DND-41 (cell line): ENCODE measurements at regions not wholly inside any gene's neighbourhood (a gene's known extent, or its start where the extent isn't known, plus 50 kb on each side); places are given as distances from the start of the nearest gene placed in this dataset.
"Not testable (repeated sequence)": the region's sequence is repeated elsewhere in the genome, so short reads cannot be mapped to it uniquely, and the experiment has no call there.

Source experiments
- EZH2 ChIP-seq: IDR thresholded peaks from 3 replicates; pipeline ENCODE4 v1.6.1; 2012; ENCODE audit warnings: borderline replicate concordance, low read depth, mild to moderate bottlenecking, moderate library complexity, low read length, inconsistent platforms; ENCODE audit not compliant: severe bottlenecking
- TF ChIP-seq, protein P1 (sequence below): IDR thresholded peaks from 2 replicates; pipeline ENCODE4 v1.5.1; 2012; ENCODE audit warnings: borderline replicate concordance, low read length, moderate library complexity, mild to moderate bottlenecking; ENCODE audit not compliant: poor library complexity, severe bottlenecking; ENCODE audit errors: extremely low read depth

DNA sequence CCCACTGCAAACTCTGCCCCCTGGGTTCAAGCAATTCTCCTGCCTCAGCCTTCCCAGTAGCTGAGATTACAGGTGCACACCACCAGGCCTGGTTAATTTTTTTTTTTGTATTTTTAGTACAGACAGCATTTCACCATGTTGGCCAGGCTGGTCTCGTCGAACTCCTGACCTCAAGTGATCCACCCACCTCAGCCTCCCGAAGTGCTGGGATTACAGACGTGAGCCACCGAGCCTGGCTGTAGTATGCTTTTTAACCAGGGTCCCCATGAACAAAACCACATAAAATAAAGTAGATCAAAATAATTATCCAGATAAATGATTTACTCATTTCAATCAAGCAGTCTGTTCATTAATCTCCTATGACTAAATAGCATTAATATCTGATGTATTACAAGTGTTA lies 2144.0 kb downstream of the TP53TG3F start:
- TF ChIP-seq, protein P1, sequence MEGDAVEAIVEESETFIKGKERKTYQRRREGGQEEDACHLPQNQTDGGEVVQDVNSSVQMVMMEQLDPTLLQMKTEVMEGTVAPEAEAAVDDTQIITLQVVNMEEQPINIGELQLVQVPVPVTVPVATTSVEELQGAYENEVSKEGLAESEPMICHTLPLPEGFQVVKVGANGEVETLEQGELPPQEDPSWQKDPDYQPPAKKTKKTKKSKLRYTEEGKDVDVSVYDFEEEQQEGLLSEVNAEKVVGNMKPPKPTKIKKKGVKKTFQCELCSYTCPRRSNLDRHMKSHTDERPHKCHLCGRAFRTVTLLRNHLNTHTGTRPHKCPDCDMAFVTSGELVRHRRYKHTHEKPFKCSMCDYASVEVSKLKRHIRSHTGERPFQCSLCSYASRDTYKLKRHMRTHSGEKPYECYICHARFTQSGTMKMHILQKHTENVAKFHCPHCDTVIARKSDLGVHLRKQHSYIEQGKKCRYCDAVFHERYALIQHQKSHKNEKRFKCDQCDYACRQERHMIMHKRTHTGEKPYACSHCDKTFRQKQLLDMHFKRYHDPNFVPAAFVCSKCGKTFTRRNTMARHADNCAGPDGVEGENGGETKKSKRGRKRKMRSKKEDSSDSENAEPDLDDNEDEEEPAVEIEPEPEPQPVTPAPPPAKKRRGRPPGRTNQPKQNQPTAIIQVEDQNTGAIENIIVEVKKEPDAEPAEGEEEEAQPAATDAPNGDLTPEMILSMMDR = not testable (repeated sequence)
- TF ChIP-seq EZH2 = not testable (repeated sequence)
